KMS-11 (cell line): ENCODE measurements at regions not wholly inside any gene's neighbourhood (a gene's known extent, or its start where the extent isn't known, plus 50 kb on each side); places are given as distances from the start of the nearest gene placed in this dataset.
"Not testable (repeated sequence)": the region's sequence is repeated elsewhere in the genome, so short reads cannot be mapped to it uniquely, and the experiment has no call there.

Source experiments
- H2AFZ ChIP-seq: fragments of 200-600 bp; sonication (generic); 2 replicates; pipeline ENCODE4 v1.6.1; 2016; ENCODE audit warnings: antibody characterized with exemption, mixed run types, low read depth
- H3K27ac ChIP-seq: fragments of 200-600 bp; sonication (generic); 2 replicates; pipeline ENCODE4 v1.6.1; 2016; ENCODE audit warnings: mild to moderate bottlenecking, mixed run types
- H3K27me3 ChIP-seq: fragments of 200-600 bp; sonication (generic); 2 replicates; pipeline ENCODE4 v1.6.1; 2017; ENCODE audit warnings: mild to moderate bottlenecking, low read depth, mixed run types, moderate library complexity; ENCODE audit not compliant: insufficient read depth
- H3K36me3 ChIP-seq: fragments of 200-600 bp; sonication (generic); 2 replicates; pipeline ENCODE4 v1.6.1; 2017; ENCODE audit warnings: mild to moderate bottlenecking, mixed run types; ENCODE audit not compliant: insufficient read depth
- H3K4me1 ChIP-seq: fragments of 200-600 bp; sonication (generic); 2 replicates; pipeline ENCODE4 v1.6.1; 2016; ENCODE audit warnings: mild to moderate bottlenecking, low read depth, mixed run types; ENCODE audit not compliant: poor library complexity, severe bottlenecking
- H3K4me2 ChIP-seq: fragments of 200-600 bp; sonication (generic); 2 replicates; pipeline ENCODE4 v1.7.0; 2016; ENCODE audit warnings: mild to moderate bottlenecking, mixed run types
- H3K4me3 ChIP-seq: fragments of 200-600 bp; sonication (generic); IDR thresholded peaks from 2 replicates; pipeline ENCODE4 v1.6.1; 2017; ENCODE audit warnings: low read depth, low read length, mixed read lengths; ENCODE audit not compliant: insufficient read depth
- H3K79me2 ChIP-seq: fragments of 200-600 bp; sonication (generic); 2 replicates; pipeline ENCODE4 v1.6.1; 2016; ENCODE audit warnings: low read depth, mixed run types; ENCODE audit not compliant: insufficient read depth
- H3K9ac ChIP-seq: fragments of 200-600 bp; sonication (generic); 2 replicates; pipeline ENCODE4 v1.6.1; 2016; ENCODE audit warnings: mild to moderate bottlenecking, mixed run types
- H4K20me1 ChIP-seq: fragments of 200-600 bp; sonication (generic); 2 replicates; pipeline ENCODE4 v1.6.1; 2016; ENCODE audit warnings: mild to moderate bottlenecking, mixed run types; ENCODE audit not compliant: insufficient read depth
- CTCF ChIP-seq: fragments of 200-600 bp; sonication (generic); conservative IDR thresholded peaks from 2 replicates; pipeline ENCODE4 v1.6.1; 2017; ENCODE audit warnings: low read depth, mild to moderate bottlenecking, antibody characterized with exemption, low read length, moderate library complexity, mixed read lengths

- no peak overlapping the region for H2AFZ ChIP-seq
- H3K79me2 ChIP-seq, result no peaks in the 10 kb centered on the region
- H3K4me2 ChIP-seq, result no peak overlapping the region
- H3K27me3 ChIP-seq, result no peaks in the 10 kb centered on the region
- no peak for TF ChIP-seq CTCF
- H3K9ac ChIP-seq, result no peak overlapping the region
- H4K20me1 ChIP-seq, result no peaks in the 10 kb centered on the region
- H3K27ac ChIP-seq, result no peak overlapping the region
- H3K4me3 ChIP-seq, result no peak overlapping the region
- H3K4me1 ChIP-seq, result no peaks in the 10 kb centered on the region
- H3K36me3 ChIP-seq, result no peaks in the 10 kb centered on the region
Measured at GRCh38 chr13:86920961-86921360, 750.2 kb upstream of the SLITRK5 start.

GRCh38 chr13:86922936-86923335 is 748.2 kb upstream of the SLITRK5 start:
- H3K4me1 ChIP-seq, result no peaks in the 10 kb centered on the region
- no peak overlapping the region for H3K4me3 ChIP-seq
- H3K4me2 ChIP-seq, result no peak overlapping the region
- H4K20me1 ChIP-seq, result no peaks in the 10 kb centered on the region
- no peaks in the 10 kb centered on the region for H3K79me2 ChIP-seq
- H2AFZ ChIP-seq, result no peak overlapping the region
- H3K27ac ChIP-seq, result no peak overlapping the region
- no peaks in the 10 kb centered on the region for H3K36me3 ChIP-seq
- TF ChIP-seq CTCF, result no peak
- no peak overlapping the region for H3K9ac ChIP-seq
- H3K27me3 ChIP-seq, result no peaks in the 10 kb centered on the region

- not testable (repeated sequence) for H3K79me2 ChIP-seq, H3K4me3 ChIP-seq, H3K27ac ChIP-seq, H2AFZ ChIP-seq, H3K27me3 ChIP-seq, H3K36me3 ChIP-seq, H3K4me1 ChIP-seq, H3K9ac ChIP-seq, H4K20me1 ChIP-seq, H3K4me2 ChIP-seq
Measured at GRCh38 chr13:86926916-86927315, 744.3 kb upstream of the SLITRK5 start.

GRCh38 chr13:86932776-86933334 is 738.3 kb upstream of the SLITRK5 start:
- Histone ChIP-seq H3K79me2 (no peaks in the 10 kb centered on the region), H3K27ac (no peak overlapping the region), H2AFZ (no peak overlapping the region), H4K20me1 (no peaks in the 10 kb centered on the region), H3K4me3 (no peak overlapping the region), H3K27me3 (no peaks in the 10 kb centered on the region), H3K4me1 (no peaks in the 10 kb centered on the region), H3K4me2 (no peak overlapping the region), H3K36me3 (no peaks in the 10 kb centered on the region), H3K9ac (no peak overlapping the region)
- TF ChIP-seq CTCF, result no peak

GRCh38 chr13:86933676-86934075 is 737.5 kb upstream of the SLITRK5 start:
- Histone ChIP-seq H3K4me1 (no peaks in the 10 kb centered on the region), H2AFZ (no peak overlapping the region), H3K4me2 (no peak overlapping the region), H3K9ac (no peak overlapping the region), H3K27me3 (no peaks in the 10 kb centered on the region), H3K27ac (no peak overlapping the region), H3K4me3 (no peak overlapping the region), H4K20me1 (no peaks in the 10 kb centered on the region), H3K36me3 (no peaks in the 10 kb centered on the region), H3K79me2 (no peaks in the 10 kb centered on the region)
- no peak for TF ChIP-seq CTCF
